VCaP (cell line): ENCODE measurements at regions not wholly inside any gene's neighbourhood (a gene's known extent, or its start where the extent isn't known, plus 50 kb on each side); places are given as distances from the start of the nearest gene placed in this dataset.
"Not testable (repeated sequence)": the region's sequence is repeated elsewhere in the genome, so short reads cannot be mapped to it uniquely, and the experiment has no call there.

Experiments
- H3K27ac ChIP-seq: fragments of 450-650 bp; 2 replicates; pipeline ENCODE4 v1.5.1; 2017
- CTCF ChIP-seq: fragments of 450-650 bp; conservative IDR thresholded peaks from 2 replicates; pipeline ENCODE4 v1.5.1; 2017; ENCODE audit warnings: mild to moderate bottlenecking, moderate library complexity

- TF ChIP-seq CTCF, result no peak
- H3K27ac ChIP-seq, result no peak overlapping the region
Observed at GRCh38 chr3:192060160-192060781, 599.3 kb downstream of the PYDC2 start.

- no peak for TF ChIP-seq CTCF
- no peak overlapping the region for H3K27ac ChIP-seq
Observed at GRCh38 chr3:192061426-192061825, 600.5 kb downstream of the PYDC2 start.

- no peak for TF ChIP-seq CTCF
- no peak overlapping the region for H3K27ac ChIP-seq
Observed at GRCh38 chr3:192062186-192062585, 601.2 kb downstream of the PYDC2 start.

DNA sequence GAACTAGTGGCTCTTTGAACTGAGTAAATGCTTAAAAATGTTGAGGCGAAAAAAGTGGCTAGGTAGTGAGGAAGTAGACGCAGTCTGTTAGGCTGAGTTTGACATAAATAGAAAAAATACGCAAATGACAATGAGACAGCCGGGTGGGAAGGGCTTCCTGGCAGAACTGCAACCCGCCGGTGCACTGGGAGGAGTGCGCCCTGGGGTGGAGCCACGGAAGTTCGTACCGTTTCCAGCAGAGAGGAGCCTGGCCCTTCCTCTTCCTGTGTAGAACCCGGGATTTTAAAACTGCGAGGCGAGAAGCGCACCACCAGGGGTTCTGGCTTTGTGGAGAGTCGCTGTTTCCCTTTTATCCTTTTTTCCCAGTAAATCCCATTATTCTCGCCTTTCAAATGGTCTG, 602.6 kb downstream of the PYDC2 start:
- H3K27ac ChIP-seq, result no peak overlapping the region
- TF ChIP-seq CTCF, result no peak

GRCh38 chr3:192064959-192065358, 604.0 kb downstream of the PYDC2 start:
- no peak for TF ChIP-seq CTCF
- H3K27ac ChIP-seq, result no peak overlapping the region

- H3K27ac ChIP-seq, result not testable (repeated sequence)
Observed at GRCh38 chr3:192066253-192066652, 605.3 kb downstream of the PYDC2 start.

- H3K27ac ChIP-seq, result no peak overlapping the region
- TF ChIP-seq CTCF, result no peak
Observed at GRCh38 chr3:192068464-192069254, 607.7 kb downstream of the PYDC2 start.

- H3K27ac ChIP-seq, result no peak overlapping the region
- no peak for TF ChIP-seq CTCF
Observed at GRCh38 chr3:192077795-192078497, 617.0 kb downstream of the PYDC2 start.
